Adipocyte (in vitro differentiated cells): ENCODE measurements at regions not wholly inside any gene's neighbourhood (a gene's known extent, or its start where the extent isn't known, plus 50 kb on each side); places are given as distances from the start of the nearest gene placed in this dataset.

Experiments
- DNase-seq: peaks from one replicate; pipeline ENCODE4 v3.0.0-alpha.2; 2015; ENCODE audit warnings: low read depth
- H3K27me3 ChIP-seq: replicated peaks from 2 replicates; pipeline ENCODE4 v1.7.0; 2013; ENCODE audit warnings: mild to moderate bottlenecking, low read length, moderate library complexity; ENCODE audit not compliant: control insufficient read depth, insufficient read depth
- H3K36me3 ChIP-seq: 2 replicates; pipeline ENCODE4 v1.7.0; 2013; ENCODE audit warnings: low read length, mild to moderate bottlenecking, moderate library complexity; ENCODE audit not compliant: control insufficient read depth, insufficient read depth, severe bottlenecking
- H3K4me1 ChIP-seq: 2 replicates; pipeline ENCODE4 v1.7.0; 2013; ENCODE audit warnings: mild to moderate bottlenecking, low read length, moderate library complexity; ENCODE audit not compliant: control insufficient read depth, insufficient read depth
- H3K4me3 ChIP-seq: 2 replicates; pipeline ENCODE4 v1.7.0; 2013; ENCODE audit warnings: mild to moderate bottlenecking, low read length, moderate library complexity
- H3K9ac ChIP-seq: 2 replicates; pipeline ENCODE4 v1.7.0; 2013; ENCODE audit warnings: mild to moderate bottlenecking, low read length, moderate library complexity
- H3K9me3 ChIP-seq: 2 replicates; pipeline ENCODE4 v1.7.0; 2013; ENCODE audit warnings: mild to moderate bottlenecking, low read length, moderate library complexity; ENCODE audit not compliant: control insufficient read depth

- Histone ChIP-seq H3K27me3 (no peaks in the 10 kb centered on the region), H3K4me3 (no peak overlapping the region), H3K4me1 (no peaks in the 10 kb centered on the region), H3K9me3 (peaks cover 5% of the 10 kb centered on the region), H3K36me3 (no peaks in the 10 kb centered on the region), H3K9ac (no peak overlapping the region)
- DNase-seq, result no peak
Observed at GRCh38 chr10:22765660-22766547, 51.5 kb upstream of the PIP4K2A start.

- H3K9ac ChIP-seq, result no peak overlapping the region
- no peaks in the 10 kb centered on the region for H3K4me1 ChIP-seq
- no peak overlapping the region for H3K4me3 ChIP-seq
- no peaks in the 10 kb centered on the region for H3K27me3 ChIP-seq
- no peaks in the 10 kb centered on the region for H3K36me3 ChIP-seq
- peaks cover 5% of the 10 kb centered on the region for H3K9me3 ChIP-seq
- DNase-seq, result no peak
Observed at GRCh38 chr10:22764639-22765038, 50.3 kb upstream of the PIP4K2A start.
